Stimulated activated CD4-positive, alpha-beta T cell treated with anti-CD3 and anti-CD28 coated beads, Interleukin-1b, Interleukin-23, amount 100 ng/mL, for 24 hours (primary cell): ENCODE measurements at regions not wholly inside any gene's neighbourhood (a gene's known extent, or its start where the extent isn't known, plus 50 kb on each side); places are given as distances from the start of the nearest gene placed in this dataset.

Experiments used
- DNase-seq, 4 experiments: peaks; one replicate each; pipeline ENCODE4 v3.0.0-alpha.2; 2020; ENCODE audit warnings: low read depth in 4 of 4, low spot score in 1 of 4

DNA sequence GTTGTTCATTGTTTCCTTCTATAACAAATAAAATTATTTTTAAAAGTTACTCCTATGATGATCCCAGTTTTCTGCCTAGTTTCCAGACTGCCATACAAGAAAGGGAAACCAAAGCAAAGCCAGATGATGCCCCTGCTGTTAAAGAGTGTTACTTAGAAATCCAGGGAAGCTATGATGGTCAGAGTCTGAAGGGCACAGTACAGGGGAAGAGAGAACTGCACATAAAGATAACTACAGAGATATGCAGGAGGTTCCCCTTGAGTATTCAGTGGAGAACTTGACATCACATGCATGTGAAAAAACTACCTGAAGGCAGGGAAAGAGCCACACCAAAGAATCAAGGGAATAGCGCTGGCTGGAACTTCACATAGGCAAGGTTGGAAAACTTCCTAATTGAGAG is 494.2 kb upstream of the FSTL5 start:
- DNase-seq = no peak

DNA sequence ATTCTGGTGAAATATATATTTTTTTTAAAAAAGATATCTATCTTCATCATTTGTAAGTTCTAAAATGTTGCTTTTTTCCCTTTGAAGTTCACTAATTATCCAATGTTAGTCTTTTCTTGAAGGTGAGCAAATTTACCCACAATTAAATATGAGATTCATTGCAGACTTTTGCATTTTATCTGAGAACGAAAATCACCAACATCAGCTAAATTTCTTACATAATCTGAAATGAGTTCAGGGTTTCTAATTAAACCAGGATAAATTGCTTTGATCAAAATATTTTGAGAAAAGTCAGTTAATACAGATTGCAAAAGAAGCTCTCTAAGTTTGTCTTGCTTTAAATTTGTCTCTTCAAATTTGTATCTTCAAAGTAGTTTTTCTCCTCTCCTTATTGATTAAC is 486.4 kb upstream of the FSTL5 start:
- DNase-seq = no peak

DNA sequence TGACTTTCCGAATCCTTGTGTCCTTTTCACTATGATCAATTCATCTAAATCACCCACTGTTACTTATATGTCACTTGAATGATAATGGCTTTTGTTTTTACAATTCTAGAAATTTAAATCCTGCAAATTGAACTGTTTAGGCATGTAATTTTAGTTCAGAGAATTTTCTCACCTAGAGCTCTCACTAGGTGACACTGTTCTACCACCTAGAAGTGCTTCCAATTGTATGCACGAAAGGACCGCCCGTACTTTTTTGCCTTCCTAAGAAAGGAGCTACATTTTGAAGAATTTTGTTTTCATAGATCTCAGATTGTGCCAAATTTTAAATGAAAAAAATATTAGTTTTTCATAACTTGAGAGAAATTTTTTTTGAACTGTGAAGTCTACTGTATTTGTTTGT is 481.6 kb upstream of the FSTL5 start:
- no peak for DNase-seq

DNA sequence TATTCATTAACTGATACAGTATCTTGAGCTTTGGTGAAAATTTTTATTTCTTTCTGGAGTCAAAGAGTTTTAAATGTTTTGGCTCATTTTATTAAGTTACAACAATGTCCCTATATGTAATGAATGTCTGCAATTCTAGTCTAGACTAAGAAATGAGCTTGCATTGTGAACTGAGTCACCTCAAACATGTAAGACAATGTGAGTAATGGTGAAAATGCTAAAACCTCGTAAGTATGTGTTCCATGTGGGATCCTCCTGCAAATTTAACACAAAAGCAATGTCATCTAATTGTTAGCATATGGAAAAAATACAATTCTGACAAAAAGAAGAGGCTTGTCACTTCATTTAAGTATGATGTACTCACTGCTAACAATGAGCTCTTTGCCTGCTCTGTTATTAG is 480.5 kb upstream of the FSTL5 start:
- DNase-seq = no peak

DNA sequence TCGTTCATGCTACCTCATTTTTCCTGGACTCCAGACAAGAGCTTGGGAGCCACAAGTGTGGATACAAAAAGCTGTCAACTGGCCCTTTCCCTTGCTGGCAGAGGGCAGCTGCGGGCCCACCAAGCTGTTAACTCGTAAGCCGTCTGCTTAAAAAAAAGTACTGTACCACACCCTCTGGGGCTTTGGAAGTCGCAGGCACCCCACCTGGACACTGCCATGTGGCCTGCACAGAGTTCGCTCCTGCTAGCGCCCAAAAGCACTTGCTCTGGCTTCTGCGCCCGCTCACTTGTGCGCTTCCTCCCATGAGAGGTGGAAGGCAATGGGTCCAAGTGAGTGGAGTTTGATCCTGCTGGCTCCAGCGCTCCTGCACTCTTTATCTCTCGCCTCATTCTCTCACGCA is 476.4 kb upstream of the FSTL5 start:
- DNase-seq = no peak

DNA sequence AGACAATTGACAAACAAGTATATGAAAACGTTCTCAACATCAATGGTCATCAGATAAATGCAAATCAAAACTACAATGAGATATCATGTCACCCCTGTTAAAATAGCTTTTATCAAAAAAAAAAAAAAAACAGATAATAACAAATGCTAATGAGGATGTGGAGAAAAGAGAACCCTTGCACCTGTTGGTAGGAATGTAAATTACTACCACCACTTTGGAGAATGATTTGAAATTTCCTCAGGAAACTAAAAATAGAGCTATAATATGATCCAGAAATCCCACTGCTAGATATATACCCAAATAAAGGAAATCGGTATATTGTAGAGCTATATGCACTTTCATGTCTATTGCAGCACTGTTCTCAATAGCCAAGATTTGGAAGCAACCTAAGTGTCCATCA is 470.6 kb upstream of the FSTL5 start:
- DNase-seq = no peak

DNA sequence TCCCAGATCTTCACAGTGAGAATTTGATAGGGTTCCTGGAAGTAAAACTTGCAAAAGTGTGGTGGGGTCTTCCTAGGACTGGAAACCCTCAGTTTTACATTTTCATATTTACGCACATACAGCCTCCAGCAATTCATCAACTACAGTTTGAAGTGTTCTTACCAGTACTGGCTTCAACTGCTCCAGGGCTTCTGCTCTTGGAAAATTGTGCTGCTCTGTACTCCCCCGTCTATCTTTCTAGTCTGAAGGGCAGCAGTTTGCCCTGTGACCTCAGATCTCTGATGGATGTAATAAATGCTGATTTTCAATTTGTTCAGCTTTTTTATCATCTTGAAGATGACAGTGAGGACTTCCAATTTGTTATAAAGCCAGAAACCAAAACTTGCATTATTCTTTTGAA is 458.9 kb upstream of the FSTL5 start:
- no peak for DNase-seq

DNA sequence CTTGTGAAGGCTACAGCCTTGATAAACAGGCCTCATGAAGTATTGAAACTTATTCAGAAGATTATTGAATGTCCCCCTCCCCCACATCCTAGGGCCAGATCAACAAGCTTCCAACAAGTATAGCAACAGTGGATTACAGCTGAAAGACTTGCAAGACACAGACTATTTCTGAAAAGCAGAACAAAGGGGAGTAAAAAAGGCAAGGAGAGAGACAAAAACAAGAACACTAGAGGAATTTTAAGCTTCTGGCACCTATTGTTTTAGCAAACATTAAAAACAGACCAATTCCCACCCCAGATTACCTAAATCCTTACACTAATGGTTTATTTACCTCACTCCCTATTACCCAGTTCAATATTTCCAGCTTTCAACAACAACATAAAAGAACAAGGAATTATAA is 446.3 kb upstream of the FSTL5 start:
- no peak for DNase-seq

DNA sequence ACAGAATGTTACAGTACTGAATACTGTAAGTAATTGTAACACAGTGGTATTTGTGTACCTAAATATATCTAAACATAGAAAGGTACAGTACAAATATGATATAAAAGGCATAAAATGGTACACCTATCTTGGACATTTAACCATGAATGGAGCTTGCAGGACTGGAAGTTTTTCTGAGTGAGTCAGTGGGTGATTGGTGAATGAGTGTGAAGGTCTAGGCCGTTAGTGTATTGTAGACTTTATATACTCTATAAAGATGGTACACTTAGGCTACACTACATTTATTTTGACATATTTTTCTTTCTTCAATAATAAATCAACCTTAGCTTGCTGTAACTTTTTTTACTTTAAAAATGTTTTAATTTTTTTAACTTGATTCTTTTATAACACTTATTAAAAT is 422.5 kb upstream of the FSTL5 start:
- DNase-seq = no peak

DNA sequence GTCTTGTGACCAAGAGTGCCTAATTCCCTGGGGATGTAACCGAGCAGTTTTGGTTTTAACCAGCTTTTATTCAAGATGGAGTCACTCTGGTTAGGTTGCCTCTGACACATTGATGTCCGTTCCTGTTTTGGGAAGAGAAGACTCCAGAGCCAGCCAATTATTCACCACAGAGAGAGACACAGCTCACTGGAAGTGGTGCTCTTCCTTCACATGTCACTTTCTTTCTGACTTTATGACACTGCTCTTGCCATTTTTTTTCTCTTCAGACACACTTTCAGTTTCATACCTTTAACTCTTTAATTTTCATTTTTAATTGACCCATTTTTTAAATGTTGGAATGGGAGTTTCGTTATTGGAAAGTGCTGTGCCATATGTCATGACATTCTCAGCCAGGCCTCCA is 418.4 kb upstream of the FSTL5 start:
- no peak for DNase-seq

DNA sequence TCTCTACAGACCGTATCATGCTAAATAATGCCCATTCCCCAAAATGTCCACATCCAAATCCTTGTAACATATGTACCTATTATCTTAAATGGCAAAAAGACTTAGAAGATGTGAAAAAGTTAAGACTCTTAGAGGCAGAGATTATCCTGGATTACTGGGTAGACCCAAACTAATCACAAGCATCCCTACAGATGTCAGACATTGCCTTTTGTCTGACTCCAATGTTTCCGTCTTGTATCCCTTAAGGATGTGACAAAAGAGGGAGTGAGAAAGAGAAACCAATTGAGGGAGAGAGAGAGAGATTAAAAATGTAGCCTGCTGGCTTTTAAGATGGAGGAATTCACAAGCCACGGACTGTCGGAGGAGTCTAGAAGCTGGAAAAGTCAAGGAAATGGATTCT is 401.9 kb upstream of the FSTL5 start:
- DNase-seq = no peak

DNA sequence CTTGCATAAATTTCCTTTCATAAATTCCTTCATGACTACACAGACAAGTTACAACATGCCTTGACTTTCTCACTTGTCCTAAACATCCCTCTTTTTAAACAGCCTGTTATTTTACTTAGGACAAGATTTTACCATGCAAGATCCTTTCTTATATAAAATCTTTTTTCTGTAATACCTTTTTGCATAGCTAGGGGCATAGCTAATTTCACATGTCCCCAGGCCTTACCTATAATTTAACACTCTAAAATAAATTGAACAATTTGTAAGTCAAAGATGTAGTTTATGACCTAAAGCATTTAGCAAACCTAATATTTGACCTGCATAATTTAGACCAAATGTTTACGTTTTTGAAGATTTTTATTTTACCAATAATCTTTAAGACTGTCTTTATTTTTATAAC is 396.3 kb upstream of the FSTL5 start:
- no peak for DNase-seq

DNA sequence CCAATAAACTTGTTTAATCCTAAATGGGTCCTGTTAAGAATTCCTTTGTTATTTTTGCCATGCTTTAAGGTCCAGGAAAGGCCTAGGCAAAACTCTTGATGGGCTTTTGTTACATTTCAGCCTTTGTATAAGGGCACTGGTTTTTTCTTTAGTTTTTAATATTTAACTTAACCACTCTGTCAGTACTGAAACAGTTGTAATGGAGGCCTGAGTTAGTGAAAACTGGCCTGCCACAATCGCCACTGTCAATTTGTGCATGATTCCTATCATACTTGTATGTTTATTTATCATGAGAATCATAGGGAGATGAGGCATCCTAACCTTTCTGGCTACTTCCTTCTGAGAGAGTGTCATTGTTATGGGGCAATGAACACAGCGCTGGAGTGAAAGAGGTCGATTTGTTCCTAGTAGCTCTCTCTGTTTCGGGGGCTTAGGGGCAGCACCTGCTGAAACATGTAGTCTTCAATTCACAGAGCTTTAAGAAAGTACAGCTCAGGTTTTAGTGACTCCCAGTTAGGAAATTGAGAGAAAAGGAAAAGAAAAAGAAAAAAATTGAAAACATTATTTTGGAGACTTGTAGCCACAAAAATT is 393.8 kb upstream of the FSTL5 start:
- no peak for DNase-seq

DNA sequence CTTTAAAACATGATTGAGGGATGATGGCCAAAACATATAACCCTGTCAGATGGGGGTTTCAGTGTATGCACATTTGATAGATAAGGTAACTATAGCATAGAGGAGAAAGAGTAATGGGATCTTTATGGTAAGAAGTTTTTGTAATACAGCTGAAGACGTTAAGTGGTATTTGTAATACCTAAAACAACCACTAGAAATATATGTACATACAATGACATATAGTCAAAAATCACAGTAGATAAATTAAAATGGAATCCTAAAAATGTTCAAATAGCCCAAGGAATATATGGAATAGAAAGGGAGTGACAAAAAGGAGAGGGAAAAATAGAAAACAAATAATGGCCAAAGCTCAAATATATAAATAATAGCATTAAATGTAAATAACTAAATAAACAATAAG is 371.3 kb upstream of the FSTL5 start:
- DNase-seq = no peak

DNA sequence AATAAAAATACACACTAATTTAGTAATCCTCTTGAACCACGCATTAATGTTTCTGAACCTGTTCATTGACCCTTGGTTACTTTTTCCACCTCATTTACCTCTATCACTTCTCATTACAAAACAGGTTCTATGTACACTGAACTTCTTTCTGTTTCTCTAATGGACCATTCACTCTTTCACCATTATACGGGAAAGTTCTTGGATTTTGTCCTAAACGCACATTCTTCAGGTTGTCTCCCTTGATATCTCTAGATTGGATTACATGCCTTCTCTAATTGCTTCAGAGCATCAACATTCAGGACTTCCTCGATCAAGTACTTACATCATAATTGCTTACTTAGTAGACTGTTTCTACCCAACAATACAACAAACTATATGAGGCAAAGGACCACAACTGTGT is 359.4 kb upstream of the FSTL5 start:
- no peak for DNase-seq

DNA sequence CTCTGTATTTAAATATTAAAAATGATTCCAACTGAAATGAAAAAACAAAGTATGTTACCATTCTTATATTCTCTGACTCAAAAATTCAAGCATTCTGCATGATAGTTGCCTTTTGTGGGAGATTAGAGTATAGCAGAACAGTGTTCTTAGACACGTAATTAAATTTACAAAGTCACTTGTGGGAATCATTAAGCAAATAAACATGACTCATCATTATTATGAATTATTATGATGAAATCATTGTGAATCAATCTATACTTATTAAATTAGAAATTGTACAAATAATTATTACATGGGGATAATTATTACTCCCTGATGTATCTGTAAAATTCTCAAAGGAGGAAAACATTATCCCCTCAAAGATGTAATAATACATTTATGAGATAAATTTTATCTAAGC is 358.9 kb upstream of the FSTL5 start:
- DNase-seq = no peak

DNA sequence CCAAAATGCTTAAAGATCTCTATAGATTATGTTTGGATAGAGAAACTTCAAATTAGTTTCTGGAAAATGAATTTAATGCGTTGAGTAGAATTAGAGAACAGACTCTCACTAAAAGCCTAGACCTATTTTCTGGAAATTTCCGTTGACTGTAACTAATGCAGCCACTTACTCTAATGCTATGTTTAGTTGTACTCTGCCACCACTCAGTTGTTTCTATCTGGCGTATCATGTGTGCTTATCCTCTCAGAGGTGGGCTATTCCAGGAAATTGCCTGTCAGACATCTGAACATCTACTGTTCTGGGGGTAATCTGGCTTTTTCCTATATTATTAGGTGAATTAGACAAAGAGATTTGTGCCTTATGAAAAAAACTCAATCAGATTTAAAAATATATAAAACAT is 347.1 kb upstream of the FSTL5 start:
- no peak for DNase-seq

DNA sequence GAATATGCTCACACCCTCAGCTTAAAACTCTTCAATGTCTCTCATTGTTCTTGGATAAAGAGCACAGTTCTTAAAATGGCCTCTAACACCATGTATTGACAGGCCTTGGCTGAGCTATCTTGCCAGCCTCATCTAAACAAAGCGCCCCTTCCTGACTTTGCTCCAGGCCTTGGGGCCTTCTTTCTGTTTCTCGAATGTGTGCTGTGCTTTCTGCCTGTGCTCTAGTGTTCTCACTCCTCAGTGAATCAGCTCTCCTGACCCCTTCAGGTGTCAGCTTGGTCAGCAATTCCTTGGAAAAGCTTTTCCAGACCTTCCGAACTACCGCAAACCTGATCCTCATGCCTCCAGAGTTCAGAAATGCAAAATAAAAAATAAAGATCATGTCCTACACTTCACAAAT is 346.3 kb upstream of the FSTL5 start:
- no peak for DNase-seq

DNA sequence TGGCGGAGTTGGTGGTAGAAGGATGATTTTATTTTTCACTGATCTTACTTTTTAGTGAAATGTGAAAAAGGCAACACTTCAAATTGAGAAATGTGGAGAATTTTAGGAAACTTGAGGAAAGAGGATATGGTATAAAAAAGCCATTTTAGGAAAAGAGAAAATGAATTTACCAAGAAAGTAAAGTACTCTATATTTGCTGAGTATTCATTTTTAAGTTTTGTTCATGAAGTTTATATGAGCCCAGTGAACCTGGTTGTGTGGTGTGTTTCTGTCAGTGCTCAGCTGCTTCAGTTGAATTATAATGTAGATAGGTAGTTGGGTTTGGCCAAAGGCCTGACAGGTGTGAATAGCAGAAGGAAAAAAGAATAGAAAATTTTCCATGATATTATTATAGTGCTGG is 345.5 kb upstream of the FSTL5 start:
- no peak for DNase-seq

DNA sequence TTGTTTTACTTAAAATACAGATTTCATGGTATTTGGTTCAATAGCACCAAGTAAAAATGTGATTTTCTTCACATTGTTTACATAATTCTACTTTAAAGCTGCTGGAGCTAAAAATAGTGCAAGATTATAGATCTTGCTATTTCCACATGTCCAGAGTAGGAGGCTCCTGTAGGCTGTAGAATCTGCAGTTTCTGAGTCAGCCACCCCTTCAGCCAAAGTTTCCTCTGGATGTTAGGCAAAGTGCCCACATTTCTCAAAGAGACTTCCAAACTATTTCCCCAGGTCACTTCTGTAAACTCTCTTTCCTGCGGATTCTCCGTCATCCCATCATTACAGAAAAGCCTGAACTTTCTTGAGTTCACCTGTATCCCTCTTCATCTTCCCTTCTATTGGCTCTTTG is 342.5 kb upstream of the FSTL5 start:
- no peak for DNase-seq

DNA sequence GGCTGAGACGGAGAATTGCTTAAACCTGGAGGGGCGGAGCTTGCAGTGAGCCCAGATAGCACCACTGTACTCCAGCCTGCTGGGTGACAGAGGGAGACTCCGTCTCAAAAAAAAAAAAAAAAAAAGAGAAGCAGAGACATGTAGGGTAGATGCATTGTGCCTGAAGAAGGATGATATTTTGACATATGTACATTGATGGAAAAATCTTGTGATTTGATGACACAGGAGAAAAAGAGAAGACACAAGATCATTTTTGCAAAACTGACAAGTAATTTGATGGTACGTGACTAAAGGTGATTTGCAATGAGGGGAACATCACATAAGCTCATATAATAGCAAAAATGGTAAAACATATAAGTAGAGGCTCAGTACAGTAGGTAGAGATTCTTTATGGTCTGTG is 340.1 kb upstream of the FSTL5 start:
- DNase-seq = no peak

DNA sequence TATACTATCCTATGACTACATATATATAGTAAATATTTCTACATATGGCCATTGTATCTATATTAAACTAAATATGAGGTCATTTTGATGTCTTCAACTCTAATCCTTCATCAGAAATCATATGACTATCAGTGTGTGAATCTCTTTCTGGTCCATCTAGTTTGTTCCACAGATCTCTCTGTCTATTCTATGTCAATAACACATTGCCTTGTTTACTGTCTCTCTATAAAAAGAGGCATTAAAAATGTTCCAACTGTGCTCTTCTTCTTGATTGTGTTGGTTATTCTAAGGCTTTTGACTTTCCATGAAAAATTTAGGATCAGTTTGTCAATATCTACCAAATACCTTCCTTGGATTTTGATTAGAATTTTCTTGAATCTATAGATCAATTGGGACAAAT is 338.3 kb upstream of the FSTL5 start:
- DNase-seq = no peak

DNA sequence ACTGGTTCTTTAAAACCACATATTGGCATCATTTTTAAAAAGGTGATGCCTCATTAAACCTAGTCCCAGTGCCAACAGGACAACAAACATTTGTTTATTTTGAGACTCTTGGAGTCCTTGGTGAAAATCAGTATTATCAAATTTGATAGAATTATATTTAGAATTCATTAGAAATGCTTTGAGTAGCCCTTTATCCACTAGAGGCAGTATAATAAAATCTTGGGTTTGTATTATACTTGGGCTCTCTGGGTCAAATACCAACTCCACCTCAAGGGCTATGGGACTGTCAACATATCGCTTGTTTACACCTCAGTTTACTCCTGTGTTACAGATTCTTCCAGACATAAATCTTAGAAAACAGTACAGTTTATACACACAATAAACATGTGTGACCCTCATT is 335.7 kb upstream of the FSTL5 start:
- DNase-seq = no peak

DNA sequence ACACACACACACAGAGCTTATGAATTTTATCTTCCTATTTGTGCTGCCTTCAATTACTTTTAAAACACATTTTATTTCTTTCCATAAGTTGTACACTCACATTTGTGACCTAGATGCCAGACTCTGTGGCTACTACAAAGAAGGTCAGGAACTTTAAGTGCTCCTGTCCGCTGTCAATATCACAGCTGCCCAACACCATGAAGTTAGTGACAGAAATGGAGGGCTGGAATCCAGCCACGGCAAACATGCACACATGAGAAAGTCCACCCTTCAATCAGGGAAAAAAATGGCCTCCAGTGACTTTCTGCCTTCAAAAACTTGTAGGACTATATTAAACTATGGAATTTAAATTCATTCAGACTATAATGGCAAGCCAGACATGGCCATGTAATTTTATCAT is 334.4 kb upstream of the FSTL5 start:
- no peak for DNase-seq
